DOHH2 (cell line): ENCODE measurements at regions not wholly inside any gene's neighbourhood (a gene's known extent, or its start where the extent isn't known, plus 50 kb on each side); places are given as distances from the start of the nearest gene placed in this dataset.

Experiments used
- CTCF ChIP-seq: fragments of 200-600 bp; sonication (generic); IDR thresholded peaks from one replicate; pipeline ENCODE4 v1.5.1; 2014; ENCODE audit warnings: antibody characterized with exemption, mild to moderate bottlenecking, low read depth, low read length; ENCODE audit not compliant: poor library complexity, severe bottlenecking
- EZH2phosphoT487 ChIP-seq: fragments of 200-600 bp; sonication (generic); IDR thresholded peaks from 2 replicates; pipeline ENCODE4 v1.6.1; 2017; ENCODE audit warnings: borderline replicate concordance, mild to moderate bottlenecking, antibody characterized with exemption, low read length, moderate library complexity, mixed read lengths

- no peak for TF ChIP-seq CTCF
- TF ChIP-seq EZH2phosphoT487: no peak
These were observed 89.0 kb upstream of the CDC42EP3 start for GRCh38 chr2:37760471-37760870.
